HG03565 (cell line): ENCODE measurements at regions not wholly inside any gene's neighbourhood (a gene's known extent, or its start where the extent isn't known, plus 50 kb on each side); places are given as distances from the start of the nearest gene placed in this dataset.
"Not testable (repeated sequence)": the region's sequence is repeated elsewhere in the genome, so short reads cannot be mapped to it uniquely, and the experiment has no call there.

Experiments used
- ATAC-seq: cut with Tn5 transposase; IDR thresholded peaks from one replicate; pipeline ENCODE4 v1.9.1; 2021; ENCODE audit warnings: mild to moderate bottlenecking, moderate library complexity; ENCODE audit not compliant: unreplicated experiment

GRCh38 chr4:183814461-183814860 lies 90.6 kb upstream of the STOX2 start:
- no peak for ATAC-seq

GRCh38 chr4:183816077-183816476 lies 89.0 kb upstream of the STOX2 start:
- ATAC-seq: no peak

- no peak for ATAC-seq
Measured at GRCh38 chr4:183816882-183817509, 88.1 kb upstream of the STOX2 start.

GRCh38 chr4:183818591-183818990 lies 86.5 kb upstream of the STOX2 start:
- not testable (repeated sequence) for ATAC-seq

GRCh38 chr4:183821076-183821853 lies 83.8 kb upstream of the STOX2 start:
- no peak for ATAC-seq

- ATAC-seq: no peak
Measured at GRCh38 chr4:183823434-183823833, 81.7 kb upstream of the STOX2 start.

GRCh38 chr4:183825346-183825745 lies 79.8 kb upstream of the STOX2 start:
- no peak for ATAC-seq

- no peak for ATAC-seq
Measured at GRCh38 chr4:183826461-183826860, 78.6 kb upstream of the STOX2 start.

GRCh38 chr4:183828125-183828524 lies 77.0 kb upstream of the STOX2 start:
- ATAC-seq: no peak

- no peak for ATAC-seq
Measured at GRCh38 chr4:183828839-183829238, 76.3 kb upstream of the STOX2 start.

GRCh38 chr4:183830438-183830985 lies 74.6 kb upstream of the STOX2 start:
- ATAC-seq: no peak

- no peak for ATAC-seq
Measured at GRCh38 chr4:183831026-183831446, 74.1 kb upstream of the STOX2 start.

- ATAC-seq: no peak
Measured at GRCh38 chr4:183831683-183832082, 73.4 kb upstream of the STOX2 start.

GRCh38 chr4:183832776-183833450 lies 72.2 kb upstream of the STOX2 start:
- ATAC-seq: no peak

GRCh38 chr4:183834252-183834651 lies 70.9 kb upstream of the STOX2 start:
- ATAC-seq: no peak

GRCh38 chr4:183837222-183837621 lies 67.9 kb upstream of the STOX2 start:
- no peak for ATAC-seq

GRCh38 chr4:183838987-183839712 lies 66.0 kb upstream of the STOX2 start:
- ATAC-seq: no peak

- ATAC-seq: peak; percentile 75
Measured at GRCh38 chr4:183840311-183840710, 64.8 kb upstream of the STOX2 start.

- no peak for ATAC-seq
Measured at GRCh38 chr4:183841001-183841400, 64.1 kb upstream of the STOX2 start.

GRCh38 chr4:183842129-183842528 lies 63.0 kb upstream of the STOX2 start:
- no peak for ATAC-seq

- ATAC-seq: no peak
Measured at GRCh38 chr4:183843248-183843671, 61.8 kb upstream of the STOX2 start.
